GM19452 (cell line): ENCODE measurements at regions not wholly inside any gene's neighbourhood (a gene's known extent, or its start where the extent isn't known, plus 50 kb on each side); places are given as distances from the start of the nearest gene placed in this dataset.
"Not testable (repeated sequence)": the region's sequence is repeated elsewhere in the genome, so short reads cannot be mapped to it uniquely, and the experiment has no call there.

Source experiments
- ATAC-seq: cut with Tn5 transposase; IDR thresholded peaks from one replicate; pipeline ENCODE4 v1.9.1; 2021; ENCODE audit not compliant: unreplicated experiment

GRCh38 chr6:12506159-12506558 is 210.4 kb upstream of the PHACTR1 start:
- no peak for ATAC-seq

DNA sequence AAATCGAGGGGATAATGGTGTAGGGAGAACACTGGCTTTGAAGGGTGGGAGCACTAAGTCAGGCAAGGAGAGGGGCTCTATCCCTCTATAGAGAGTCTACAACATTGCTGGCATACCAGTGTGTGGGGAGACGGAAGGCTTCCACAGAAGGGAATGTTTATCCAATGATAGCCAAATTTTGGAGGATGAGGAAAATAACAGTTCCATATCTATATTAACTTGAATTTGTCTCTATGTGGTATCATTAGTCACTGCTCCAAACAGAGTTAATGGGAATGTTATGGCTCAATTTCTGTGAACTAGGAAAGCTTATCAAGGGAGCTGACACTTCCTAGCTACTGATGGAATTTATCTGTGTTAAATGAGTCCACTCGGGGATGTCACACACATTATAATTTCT is 208.9 kb upstream of the PHACTR1 start:
- ATAC-seq = no peak

- no peak for ATAC-seq
Measured at GRCh38 chr6:12508553-12508952, 208.0 kb upstream of the PHACTR1 start.

- ATAC-seq = no peak
Measured at GRCh38 chr6:12509060-12509459, 207.5 kb upstream of the PHACTR1 start.

GRCh38 chr6:12516070-12516469 is 200.5 kb upstream of the PHACTR1 start:
- ATAC-seq = no peak

DNA sequence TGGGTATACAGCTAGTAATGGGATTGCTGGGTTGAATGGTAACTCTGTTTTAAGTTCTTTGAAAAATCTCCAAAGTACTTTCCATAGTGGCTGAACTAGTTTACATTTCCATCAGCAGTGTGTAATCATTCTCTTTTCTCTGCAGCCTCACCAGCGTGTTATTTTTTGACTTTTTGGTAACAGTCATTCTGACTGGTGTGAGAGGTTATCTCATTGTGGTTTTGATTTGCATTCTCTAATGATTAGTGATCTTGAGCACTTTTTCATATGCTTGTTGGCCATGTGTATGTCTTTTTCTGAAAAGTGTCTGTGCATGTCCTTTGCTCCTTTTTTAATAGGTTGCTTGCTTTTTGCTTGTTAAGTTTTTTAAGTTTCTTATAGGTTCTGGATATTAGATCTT is 194.2 kb upstream of the PHACTR1 start:
- no peak for ATAC-seq

GRCh38 chr6:12523726-12524125 is 192.8 kb upstream of the PHACTR1 start:
- ATAC-seq = no peak

DNA sequence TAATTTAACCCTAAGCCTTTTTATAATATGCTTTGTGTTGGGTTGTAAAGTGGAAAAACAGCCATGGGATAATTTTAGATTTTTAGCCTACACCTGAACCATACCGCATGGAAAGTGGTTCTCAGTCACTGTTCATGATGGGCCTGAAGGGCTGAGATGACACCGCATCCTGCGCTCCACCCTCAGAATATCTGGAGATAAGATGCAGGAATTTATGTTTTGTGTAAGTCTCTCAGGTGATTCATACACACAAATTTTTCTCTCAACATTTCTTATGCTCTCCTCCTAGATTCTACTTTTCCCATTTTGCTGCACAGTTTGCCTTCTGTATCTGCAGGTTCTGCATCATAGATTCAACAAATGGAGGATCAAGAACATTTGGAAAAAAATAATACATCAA is 191.3 kb upstream of the PHACTR1 start:
- no peak for ATAC-seq

DNA sequence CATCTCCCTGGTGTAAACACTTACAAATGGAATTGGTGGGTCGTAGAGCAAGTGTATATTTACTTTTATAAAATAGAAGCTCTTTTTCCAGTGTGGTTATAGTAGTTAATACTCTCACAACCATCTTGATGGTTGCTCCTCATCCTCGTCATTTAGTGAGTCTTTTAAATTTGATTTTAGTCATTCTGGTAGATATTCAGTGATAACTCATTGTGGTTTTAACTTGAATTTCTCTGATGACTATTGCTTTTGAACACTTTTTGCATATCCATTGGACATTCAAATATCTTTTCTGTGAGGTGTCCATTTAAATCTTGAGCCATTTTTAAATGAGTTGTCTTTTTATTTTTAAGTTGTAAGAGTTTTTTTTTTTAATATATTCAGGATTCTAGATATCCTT is 189.2 kb upstream of the PHACTR1 start:
- no peak for ATAC-seq

DNA sequence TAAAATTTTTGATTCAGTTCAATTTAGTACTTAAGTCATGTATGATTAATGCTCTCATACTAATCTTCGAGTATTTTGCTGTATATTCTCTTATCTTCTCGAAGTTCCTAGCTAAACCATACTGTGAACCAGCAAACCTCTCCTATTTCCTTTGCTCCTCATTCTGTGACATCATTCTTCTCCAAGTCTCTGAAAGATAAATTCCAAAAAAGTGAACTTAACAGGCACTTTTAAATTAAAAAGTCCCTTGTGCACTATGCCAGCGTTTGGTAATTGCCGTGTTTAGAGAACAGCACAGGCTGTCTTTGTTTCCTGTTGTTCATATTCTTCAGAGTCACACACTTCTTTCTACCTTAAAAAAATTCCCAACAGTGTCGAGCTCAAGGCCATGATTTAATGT is 188.4 kb upstream of the PHACTR1 start:
- ATAC-seq = no peak

DNA sequence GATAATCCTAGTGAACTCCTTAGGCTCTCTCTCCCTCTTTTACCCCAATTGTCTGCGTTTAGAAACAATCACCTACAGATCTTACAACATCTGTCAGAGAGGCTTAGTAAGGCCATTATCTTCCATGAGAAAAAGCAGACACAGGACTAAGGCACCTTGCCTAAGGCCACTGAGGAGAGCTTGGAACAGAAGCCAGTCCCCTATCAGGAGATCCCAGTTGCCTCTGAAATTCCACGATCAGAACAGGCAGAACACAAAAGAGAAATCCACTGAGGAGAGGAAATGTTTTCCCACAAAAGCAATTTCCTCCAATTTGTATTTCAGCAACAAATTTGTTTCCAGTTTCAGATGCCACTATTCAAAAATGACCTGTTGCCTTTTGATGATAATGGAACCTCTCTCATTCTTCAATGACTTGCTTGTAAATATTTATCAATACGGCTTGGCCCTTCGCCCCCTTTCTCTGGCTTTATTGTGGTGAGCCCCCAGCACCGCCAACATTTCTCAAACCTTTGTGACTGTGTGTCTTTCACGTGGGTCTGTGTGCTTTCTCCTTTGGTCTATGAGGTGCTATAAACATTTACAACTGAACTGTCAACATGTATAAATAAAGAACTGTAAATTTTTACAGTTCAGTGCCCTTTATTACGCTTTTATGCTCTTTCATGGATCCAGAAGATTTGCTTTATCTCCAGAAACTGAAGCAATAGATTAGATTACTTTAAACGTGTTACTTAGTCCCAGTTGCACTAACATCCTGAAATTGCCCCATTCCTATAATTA is 187.8 kb upstream of the PHACTR1 start:
- ATAC-seq = no peak

DNA sequence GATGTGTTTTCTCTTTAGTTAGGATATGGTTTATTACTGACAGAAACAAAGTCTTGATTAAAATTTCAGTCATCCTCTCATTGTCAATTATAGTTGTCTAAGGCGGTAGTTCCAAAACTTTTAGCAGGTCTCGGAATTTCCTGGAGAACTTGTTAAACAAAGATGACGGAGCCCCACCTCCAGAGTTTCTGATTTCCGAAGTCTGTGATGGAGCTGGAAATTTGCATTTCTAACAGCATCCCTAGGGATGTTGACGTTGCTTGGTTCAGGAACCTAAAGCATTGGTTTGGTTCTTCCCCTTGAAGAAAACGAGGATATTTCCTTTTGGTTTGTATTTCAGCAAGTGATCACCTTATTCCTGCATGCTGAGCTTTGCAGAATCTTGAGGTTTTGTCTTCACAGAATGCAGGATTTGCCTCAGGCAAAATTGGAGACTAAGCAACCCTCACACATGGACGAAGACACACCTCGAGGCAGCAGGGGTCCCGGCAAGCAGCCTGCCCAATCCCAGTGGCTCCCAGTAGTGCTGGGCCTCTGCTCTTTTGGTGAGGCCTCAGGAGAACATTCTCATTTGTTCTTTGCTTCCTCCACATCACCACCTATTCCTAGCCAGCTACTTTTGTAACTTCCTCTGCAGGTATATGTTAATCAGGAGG is 187.1 kb upstream of the PHACTR1 start:
- ATAC-seq = no peak

GRCh38 chr6:12530345-12530744 is 186.2 kb upstream of the PHACTR1 start:
- no peak for ATAC-seq

- no peak for ATAC-seq
Measured at GRCh38 chr6:12533586-12533985, 183.0 kb upstream of the PHACTR1 start.

- no peak for ATAC-seq
Measured at GRCh38 chr6:12534069-12534853, 182.3 kb upstream of the PHACTR1 start.

- ATAC-seq = no peak
Measured at GRCh38 chr6:12535586-12536314, 180.8 kb upstream of the PHACTR1 start.

DNA sequence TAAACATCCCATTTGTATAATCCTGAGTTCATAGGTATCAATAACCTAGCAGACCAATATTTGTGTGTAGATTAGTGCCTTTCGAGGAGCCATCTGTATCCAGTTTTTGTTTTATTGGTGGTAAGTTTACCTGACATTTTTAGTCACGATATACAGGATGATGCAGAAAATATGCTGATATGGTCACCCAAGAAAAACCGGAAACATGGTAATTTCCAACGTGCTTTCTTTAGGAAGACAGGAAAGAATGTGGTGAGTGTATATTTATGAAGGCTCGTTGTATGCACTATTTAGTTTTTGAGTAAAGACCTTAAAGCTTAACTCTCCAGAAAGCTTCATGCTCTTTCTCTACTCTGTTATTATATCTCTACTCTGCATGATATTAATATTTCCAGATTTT is 180.2 kb upstream of the PHACTR1 start:
- ATAC-seq = no peak

DNA sequence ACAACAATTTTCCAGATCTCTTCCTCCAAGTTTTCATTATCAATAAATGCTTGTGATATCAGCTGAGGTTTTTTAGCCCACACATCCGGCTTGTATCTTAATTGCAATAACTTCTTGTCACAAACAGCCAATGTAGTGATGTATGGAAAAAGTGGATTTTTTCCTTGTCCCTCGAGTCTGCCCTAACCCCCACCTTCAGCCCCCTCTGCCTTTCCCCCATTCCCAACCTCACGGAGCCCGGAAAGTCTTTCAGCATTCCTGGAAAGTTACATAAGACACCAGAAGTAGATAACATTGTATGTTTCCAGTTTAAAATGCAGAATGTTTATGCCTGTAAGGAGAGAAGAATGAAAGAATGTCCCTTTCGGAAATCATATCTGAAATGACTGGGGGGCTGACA is 179.2 kb upstream of the PHACTR1 start:
- no peak for ATAC-seq

GRCh38 chr6:12538881-12539357 is 177.6 kb upstream of the PHACTR1 start:
- ATAC-seq = no peak

- not testable (repeated sequence) for ATAC-seq
Measured at GRCh38 chr6:12542319-12543115, 174.1 kb upstream of the PHACTR1 start.
